WTC11 (cell line): ENCODE measurements at regions not wholly inside any gene's neighbourhood (a gene's known extent, or its start where the extent isn't known, plus 50 kb on each side); places are given as distances from the start of the nearest gene placed in this dataset.

Experiments used
- ATAC-seq: fragments of 200-7000 bp; cut with Tn5 transposase; 2 replicates; pipeline ENCODE4 v1.10.0; 2021; ENCODE audit warnings: mild to moderate bottlenecking, moderate library complexity
- CTCF ChIA-PET: fragments of 300-600 bp; sonication (Branson Sonifier 250); formaldehyde crosslinking; loops from one replicate; lab custom pipeline; 2021; ENCODE audit warnings: antibody characterized with exemption; lab: Charles Lee
- POLR2A ChIA-PET: fragments of 350-600 bp; sonication (Branson Sonifier 250); formaldehyde crosslinking; loops from one replicate; lab custom pipeline; 2021; ENCODE audit warnings: antibody characterized with exemption; lab: Charles Lee
- DNase-seq: peaks from one replicate; pipeline ENCODE4 v3.0.0; 2021; ENCODE audit warnings: low spot score
- H3K27ac Mint-ChIP-seq: 2 replicates; pipeline ENCODE4 v1.8.0; 2021; ENCODE audit warnings: mixed read lengths
- H3K27me3 Mint-ChIP-seq: 2 replicates; pipeline ENCODE4 v1.8.0; 2021; ENCODE audit warnings: low read depth, mild to moderate bottlenecking, moderate library complexity, mixed read lengths
- H3K36me3 Mint-ChIP-seq: 2 replicates; pipeline ENCODE4 v1.8.0; 2021; ENCODE audit warnings: mixed read lengths
- H3K4me1 Mint-ChIP-seq: 2 replicates; pipeline ENCODE4 v1.8.0; 2022; ENCODE audit warnings: mixed read lengths
- H3K4me3 Mint-ChIP-seq: 2 replicates; pipeline ENCODE4 v1.8.0; 2021; ENCODE audit warnings: mild to moderate bottlenecking, moderate library complexity, mixed read lengths
- H3K9me3 Mint-ChIP-seq: 2 replicates; pipeline ENCODE4 v1.8.0; 2021; ENCODE audit warnings: mixed read lengths
- CBFB ChIP-seq: sonication (generic); formaldehyde crosslinking; IDR thresholded peaks from 2 replicates; pipeline ENCODE4 v1.8.1; 2022; ENCODE audit warnings: mild to moderate bottlenecking, low read depth, missing genetic modification reagents
- CREB1 ChIP-seq: sonication (generic); formaldehyde crosslinking; IDR thresholded peaks from 2 replicates; pipeline ENCODE4 v1.8.0; 2023; ENCODE audit warnings: mild to moderate bottlenecking, missing genetic modification reagents
- ELF4 ChIP-seq: sonication (generic); formaldehyde crosslinking; IDR thresholded peaks from 2 replicates; pipeline ENCODE4 v1.8.1; 2022; ENCODE audit warnings: low read depth, mild to moderate bottlenecking, moderate library complexity, missing genetic modification reagents
- EMX1 ChIP-seq: fragments of 250-450 bp; sonication (Bioruptor Pico); IDR thresholded peaks from 2 replicates; pipeline ENCODE4 v1.8.0; 2021; ENCODE audit warnings: mild to moderate bottlenecking
- ETV6 ChIP-seq: sonication (generic); formaldehyde crosslinking; IDR thresholded peaks from 2 replicates; pipeline ENCODE4 v1.8.1; 2022; ENCODE audit warnings: mild to moderate bottlenecking, missing genetic modification reagents
- GTF2I ChIP-seq: fragments of 250-450 bp; sonication (Bioruptor Pico); conservative IDR thresholded peaks from 2 replicates; pipeline ENCODE4 v1.4.0; 2021; ENCODE audit warnings: mild to moderate bottlenecking
- IRF2 ChIP-seq: sonication (generic); formaldehyde crosslinking; IDR thresholded peaks from 2 replicates; pipeline ENCODE4 v1.8.0; 2022; ENCODE audit warnings: low read depth, missing genetic modification reagents, borderline replicate concordance
- JAZF1 ChIP-seq: fragments of 250-450 bp; sonication (Bioruptor Pico); IDR thresholded peaks from 2 replicates; pipeline ENCODE4 v1.9.0; 2021; ENCODE audit warnings: moderate library complexity, mild to moderate bottlenecking, inconsistent platforms
- MXD4 ChIP-seq: fragments of 250-450 bp; sonication (Bioruptor Pico); IDR thresholded peaks from 2 replicates; pipeline ENCODE4 v1.8.0; 2021; ENCODE audit warnings: mild to moderate bottlenecking, moderate library complexity, borderline replicate concordance
- NFATC4 ChIP-seq: fragments of 250-450 bp; sonication (Bioruptor Pico); IDR thresholded peaks from 2 replicates; pipeline ENCODE4 v1.9.0; 2021; ENCODE audit warnings: mild to moderate bottlenecking
- RELA ChIP-seq: sonication (generic); formaldehyde crosslinking; IDR thresholded peaks from 2 replicates; pipeline ENCODE4 v1.8.1; 2022; ENCODE audit warnings: missing genetic modification reagents, mild to moderate bottlenecking, borderline replicate concordance
- RORB ChIP-seq: fragments of 250-450 bp; sonication (Bioruptor Pico); IDR thresholded peaks from 2 replicates; pipeline ENCODE4 v1.9.0; 2021; ENCODE audit warnings: mild to moderate bottlenecking
- TCF7 ChIP-seq: sonication (generic); formaldehyde crosslinking; IDR thresholded peaks from 2 replicates; pipeline ENCODE4 v1.8.0; 2022; ENCODE audit warnings: mild to moderate bottlenecking, low read depth, missing genetic modification reagents, moderate library complexity
- ZBTB21 ChIP-seq: sonication (generic); formaldehyde crosslinking; IDR thresholded peaks from 2 replicates; pipeline ENCODE4 v1.8.1; 2023; ENCODE audit warnings: mild to moderate bottlenecking, missing genetic modification reagents, borderline replicate concordance
- ZNF121 ChIP-seq: sonication (generic); formaldehyde crosslinking; IDR thresholded peaks from 2 replicates; pipeline ENCODE4 v1.8.0; 2023; ENCODE audit warnings: missing genetic modification reagents
- ZNF317 ChIP-seq: sonication (generic); formaldehyde crosslinking; IDR thresholded peaks from 2 replicates; pipeline ENCODE4 v1.8.1; 2023; ENCODE audit warnings: low read depth, mild to moderate bottlenecking, moderate library complexity, missing genetic modification reagents, borderline replicate concordance
- ZNF671 ChIP-seq: fragments of 250-450 bp; sonication (Bioruptor Pico); IDR thresholded peaks from 2 replicates; pipeline ENCODE4 v1.8.0; 2021; ENCODE audit warnings: mild to moderate bottlenecking
- TF ChIP-seq, protein P1 (sequence below): sonication (generic); formaldehyde crosslinking; IDR thresholded peaks from 2 replicates; pipeline ENCODE4 v1.8.0; 2022; ENCODE audit warnings: mild to moderate bottlenecking, missing genetic modification reagents
- TF ChIP-seq, protein P2 (sequence below): fragments of 250-450 bp; sonication (Bioruptor Pico); conservative IDR thresholded peaks from 2 replicates; pipeline ENCODE4 v1.9.0; 2021; ENCODE audit warnings: mild to moderate bottlenecking
- TF ChIP-seq, protein P3 (sequence below): fragments of 250-450 bp; sonication (Bioruptor Pico); IDR thresholded peaks from 2 replicates; pipeline ENCODE4 v1.9.0; 2021; ENCODE audit warnings: mild to moderate bottlenecking
- TF ChIP-seq, protein P4 (sequence below): sonication (generic); formaldehyde crosslinking; IDR thresholded peaks from 2 replicates; pipeline ENCODE4 v1.8.1; 2022; ENCODE audit warnings: low read depth, mild to moderate bottlenecking, moderate library complexity, missing genetic modification reagents, borderline replicate concordance
- TF ChIP-seq, protein P5 (sequence below): sonication (generic); formaldehyde crosslinking; IDR thresholded peaks from 2 replicates; pipeline ENCODE4 v1.8.1; 2023; ENCODE audit warnings: mild to moderate bottlenecking, missing genetic modification reagents, borderline replicate concordance
- TF ChIP-seq, protein P6 (sequence below): sonication (generic); formaldehyde crosslinking; IDR thresholded peaks from 2 replicates; pipeline ENCODE4 v1.8.1; 2023; ENCODE audit warnings: mild to moderate bottlenecking, missing genetic modification reagents, moderate library complexity

DNA sequence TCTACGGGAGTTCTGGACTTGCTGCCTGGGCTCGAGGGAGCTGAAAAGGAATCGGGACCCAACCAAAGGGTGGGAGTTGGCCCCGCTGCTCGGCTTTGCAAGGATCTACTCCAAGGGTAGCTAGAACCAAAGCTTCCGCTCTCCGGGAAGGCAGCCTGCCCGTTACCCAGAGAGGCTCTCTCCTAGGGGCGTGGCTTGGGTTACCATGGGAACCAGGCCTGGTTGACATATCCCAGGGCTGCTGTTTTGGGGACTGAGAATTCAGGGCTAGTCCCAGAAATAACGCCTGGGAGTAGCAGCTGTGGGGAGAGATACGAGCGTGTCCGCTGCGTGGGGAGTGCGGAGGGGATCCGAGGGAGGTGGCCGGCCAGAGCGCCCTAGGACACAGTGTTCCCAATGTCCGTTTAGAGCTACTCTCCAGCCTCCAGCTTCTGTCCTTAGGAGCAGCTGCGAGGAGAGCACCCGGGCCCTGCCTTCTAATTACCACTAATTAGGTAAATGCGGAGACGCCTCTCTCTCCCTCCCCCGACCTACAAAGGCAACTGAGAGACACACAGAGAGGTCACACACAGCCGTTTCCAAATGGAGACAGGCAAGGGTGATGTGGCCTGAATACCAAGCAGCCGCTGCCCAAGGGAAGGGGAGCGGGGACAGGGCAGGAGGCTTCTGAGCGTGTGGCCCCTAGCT is 141.6 kb upstream of the CADM1 start:
- DNase-seq: peak; percentile 87
- Mint-ChIP-seq H3K4me1 (peaks cover 32% of the 10 kb centered on the region), H3K27me3 (peaks cover 18% of the 10 kb centered on the region), H3K36me3 (no peaks in the 10 kb centered on the region)
- TF ChIP-seq RORB (no peak), MXD4 (CRISPR knock-in tag) (no peak), JAZF1 (CRISPR knock-in tag) (no peak), CREB1 (no peak), TCF7 (CRISPR knock-in tag) (no peak), ELF4 (CRISPR knock-in tag) (no peak), ZNF317 (CRISPR knock-in tag) (no peak), GTF2I (CRISPR knock-in tag) (no peak)
- TF ChIP-seq, protein P1, sequence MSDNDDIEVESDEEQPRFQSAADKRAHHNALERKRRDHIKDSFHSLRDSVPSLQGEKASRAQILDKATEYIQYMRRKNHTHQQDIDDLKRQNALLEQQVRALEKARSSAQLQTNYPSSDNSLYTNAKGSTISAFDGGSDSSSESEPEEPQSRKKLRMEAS (CRISPR knock-in tag): no peak
- TF ChIP-seq, protein P2, sequence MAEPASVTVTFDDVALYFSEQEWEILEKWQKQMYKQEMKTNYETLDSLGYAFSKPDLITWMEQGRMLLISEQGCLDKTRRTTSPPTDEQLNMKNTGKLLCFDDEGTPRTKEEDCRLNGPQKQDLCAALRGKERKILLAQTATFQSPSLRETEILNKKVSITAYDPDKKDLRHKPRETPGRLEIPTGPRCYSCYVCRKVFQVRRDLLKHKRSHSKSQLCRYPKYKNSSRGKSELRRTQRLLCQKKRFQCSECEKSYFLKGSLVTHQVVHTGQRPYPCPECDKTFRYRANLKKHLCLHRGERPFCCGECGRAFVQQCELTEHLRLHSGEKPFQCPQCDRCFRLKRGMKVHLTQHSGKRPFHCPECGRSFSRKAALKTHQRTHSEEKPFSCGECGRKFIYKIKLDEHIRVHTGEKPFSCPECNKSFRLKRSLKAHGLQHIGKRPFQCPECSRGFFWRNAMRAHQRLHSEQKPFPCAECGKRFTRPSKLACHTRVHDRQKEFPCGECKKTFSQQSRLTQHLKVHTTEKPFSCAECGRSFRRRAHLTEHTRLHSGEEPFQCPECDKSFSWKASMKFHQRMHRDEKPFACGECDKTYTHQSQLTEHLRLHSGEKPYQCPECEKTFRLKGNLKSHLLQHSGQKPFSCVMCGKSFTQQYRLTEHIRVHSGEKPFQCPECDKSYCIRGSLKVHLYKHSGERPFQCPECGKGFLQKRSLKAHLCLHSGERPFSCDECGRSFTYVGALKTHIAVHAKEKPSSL: no peak
- TF ChIP-seq, protein P3, sequence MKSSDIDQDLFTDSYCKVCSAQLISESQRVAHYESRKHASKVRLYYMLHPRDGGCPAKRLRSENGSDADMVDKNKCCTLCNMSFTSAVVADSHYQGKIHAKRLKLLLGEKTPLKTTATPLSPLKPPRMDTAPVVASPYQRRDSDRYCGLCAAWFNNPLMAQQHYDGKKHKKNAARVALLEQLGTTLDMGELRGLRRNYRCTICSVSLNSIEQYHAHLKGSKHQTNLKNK (CRISPR knock-in tag): no peak
- TF ChIP-seq, all 79 proteins: peak for 0
- ATAC-seq: peak; percentile 90
- no peaks in the 10 kb centered on the region for H3K9me3 Mint-ChIP-seq
- H3K27ac Mint-ChIP-seq: no peak overlapping the region
- H3K4me3 Mint-ChIP-seq: peak overlapping the region; percentile 34; the same call in 1 of the 2 replicates
- ChIA-PET POLR2A (no interaction called here), CTCF (interaction anchor here (0.6 to 1.6 kb wide), 4 partner anchors 25 to 476 kb away, joined by 3 to 7 read pairs (median 3); no protein-coding TSS in a partner anchor)

DNA sequence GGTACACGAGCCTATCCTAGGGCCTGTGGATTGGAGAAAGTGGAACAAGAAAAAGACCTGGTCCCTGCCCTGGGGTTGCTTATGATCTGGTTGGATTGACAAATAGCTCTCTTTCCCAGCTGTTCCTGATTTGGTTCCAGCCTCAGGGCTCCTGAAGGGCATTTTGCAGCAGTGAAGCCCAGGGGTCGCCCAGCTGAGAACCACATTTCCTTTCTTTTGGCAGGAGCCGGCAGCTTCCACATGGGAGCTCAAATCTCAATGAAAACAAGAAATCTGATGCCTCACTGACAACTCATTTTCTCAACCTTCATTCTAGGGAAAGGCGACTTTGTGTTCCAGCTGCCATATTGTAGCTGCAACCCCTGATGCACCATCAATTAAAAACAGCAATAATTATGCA is 140.6 kb upstream of the CADM1 start:
- no peak overlapping the region for H3K27ac Mint-ChIP-seq
- TF ChIP-seq NFATC4 (CRISPR knock-in tag) (no peak), RELA (CRISPR knock-in tag) (no peak), TCF7 (CRISPR knock-in tag) (no peak), GTF2I (CRISPR knock-in tag) (no peak), EMX1 (CRISPR knock-in tag) (no peak), ZNF671 (CRISPR knock-in tag) (no peak), CBFB (CRISPR knock-in tag) (no peak)
- TF ChIP-seq, protein P4, sequence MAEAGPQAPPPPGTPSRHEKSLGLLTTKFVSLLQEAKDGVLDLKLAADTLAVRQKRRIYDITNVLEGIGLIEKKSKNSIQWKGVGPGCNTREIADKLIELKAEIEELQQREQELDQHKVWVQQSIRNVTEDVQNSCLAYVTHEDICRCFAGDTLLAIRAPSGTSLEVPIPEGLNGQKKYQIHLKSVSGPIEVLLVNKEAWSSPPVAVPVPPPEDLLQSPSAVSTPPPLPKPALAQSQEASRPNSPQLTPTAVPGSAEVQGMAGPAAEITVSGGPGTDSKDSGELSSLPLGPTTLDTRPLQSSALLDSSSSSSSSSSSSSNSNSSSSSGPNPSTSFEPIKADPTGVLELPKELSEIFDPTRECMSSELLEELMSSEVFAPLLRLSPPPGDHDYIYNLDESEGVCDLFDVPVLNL (CRISPR knock-in tag): no peak
- ATAC-seq: no peak
- no peaks in the 10 kb centered on the region for H3K36me3 Mint-ChIP-seq
- peaks cover 15% of the 10 kb centered on the region for H3K27me3 Mint-ChIP-seq
- CTCF ChIA-PET: interaction anchor here (1.1 kb wide), 1 partner anchor 434 kb away, joined by 3 read pairs; no protein-coding TSS in a partner anchor
- no peaks in the 10 kb centered on the region for H3K9me3 Mint-ChIP-seq
- H3K4me3 Mint-ChIP-seq: no peak overlapping the region
- no peak for DNase-seq
- H3K4me1 Mint-ChIP-seq: peaks cover 26% of the 10 kb centered on the region
- POLR2A ChIA-PET: no interaction called here

DNA sequence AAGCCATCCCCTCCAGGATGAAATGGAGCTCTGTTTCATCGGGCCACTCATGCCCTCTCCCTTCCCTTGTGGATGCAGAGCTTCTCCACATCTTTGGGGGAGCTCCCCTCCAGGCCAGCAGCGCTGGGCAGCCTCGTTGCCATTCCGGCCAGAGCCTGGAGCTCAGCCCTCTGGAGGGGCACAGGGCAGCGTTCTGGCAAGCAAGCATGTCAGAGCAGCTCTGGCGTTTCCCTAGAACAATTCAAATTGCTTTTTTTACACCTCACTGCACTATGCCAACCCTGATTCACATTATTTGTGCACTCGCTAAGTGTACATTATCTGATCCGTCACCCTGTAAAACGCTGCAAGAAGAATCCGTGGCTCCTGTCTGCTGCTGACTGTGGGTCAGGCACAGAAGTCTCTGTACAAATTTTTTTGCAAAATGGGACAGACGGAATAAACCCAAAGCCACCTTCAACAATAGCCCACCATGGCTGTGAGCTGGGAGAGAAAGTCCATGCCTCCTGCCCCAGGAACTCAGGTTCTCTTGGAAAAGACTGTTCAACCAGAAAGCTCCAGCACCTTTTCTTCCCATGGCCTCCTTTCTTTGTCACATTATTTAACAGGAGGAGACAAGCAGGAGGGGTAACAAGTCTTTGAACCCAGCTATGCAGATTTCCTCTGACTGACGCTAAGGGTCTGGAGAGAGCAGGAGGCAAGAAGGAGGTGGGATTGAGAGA is 139.5 kb upstream of the CADM1 start:
- H3K27me3 Mint-ChIP-seq: peaks cover 17% of the 10 kb centered on the region
- CTCF ChIA-PET: interaction anchor here (1.5 kb wide), 1 partner anchor 36 kb away, joined by 3 read pairs; no protein-coding TSS in a partner anchor
- TF ChIP-seq, protein P5, sequence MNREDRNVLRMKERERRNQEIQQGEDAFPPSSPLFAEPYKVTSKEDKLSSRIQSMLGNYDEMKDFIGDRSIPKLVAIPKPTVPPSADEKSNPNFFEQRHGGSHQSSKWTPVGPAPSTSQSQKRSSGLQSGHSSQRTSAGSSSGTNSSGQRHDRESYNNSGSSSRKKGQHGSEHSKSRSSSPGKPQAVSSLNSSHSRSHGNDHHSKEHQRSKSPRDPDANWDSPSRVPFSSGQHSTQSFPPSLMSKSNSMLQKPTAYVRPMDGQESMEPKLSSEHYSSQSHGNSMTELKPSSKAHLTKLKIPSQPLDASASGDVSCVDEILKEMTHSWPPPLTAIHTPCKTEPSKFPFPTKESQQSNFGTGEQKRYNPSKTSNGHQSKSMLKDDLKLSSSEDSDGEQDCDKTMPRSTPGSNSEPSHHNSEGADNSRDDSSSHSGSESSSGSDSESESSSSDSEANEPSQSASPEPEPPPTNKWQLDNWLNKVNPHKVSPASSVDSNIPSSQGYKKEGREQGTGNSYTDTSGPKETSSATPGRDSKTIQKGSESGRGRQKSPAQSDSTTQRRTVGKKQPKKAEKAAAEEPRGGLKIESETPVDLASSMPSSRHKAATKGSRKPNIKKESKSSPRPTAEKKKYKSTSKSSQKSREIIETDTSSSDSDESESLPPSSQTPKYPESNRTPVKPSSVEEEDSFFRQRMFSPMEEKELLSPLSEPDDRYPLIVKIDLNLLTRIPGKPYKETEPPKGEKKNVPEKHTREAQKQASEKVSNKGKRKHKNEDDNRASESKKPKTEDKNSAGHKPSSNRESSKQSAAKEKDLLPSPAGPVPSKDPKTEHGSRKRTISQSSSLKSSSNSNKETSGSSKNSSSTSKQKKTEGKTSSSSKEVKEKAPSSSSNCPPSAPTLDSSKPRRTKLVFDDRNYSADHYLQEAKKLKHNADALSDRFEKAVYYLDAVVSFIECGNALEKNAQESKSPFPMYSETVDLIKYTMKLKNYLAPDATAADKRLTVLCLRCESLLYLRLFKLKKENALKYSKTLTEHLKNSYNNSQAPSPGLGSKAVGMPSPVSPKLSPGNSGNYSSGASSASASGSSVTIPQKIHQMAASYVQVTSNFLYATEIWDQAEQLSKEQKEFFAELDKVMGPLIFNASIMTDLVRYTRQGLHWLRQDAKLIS (CRISPR knock-in tag): no peak
- TF ChIP-seq ETV6 (CRISPR knock-in tag): no peak
- TF ChIP-seq IRF2 (CRISPR knock-in tag): no peak
- TF ChIP-seq, protein P6, sequence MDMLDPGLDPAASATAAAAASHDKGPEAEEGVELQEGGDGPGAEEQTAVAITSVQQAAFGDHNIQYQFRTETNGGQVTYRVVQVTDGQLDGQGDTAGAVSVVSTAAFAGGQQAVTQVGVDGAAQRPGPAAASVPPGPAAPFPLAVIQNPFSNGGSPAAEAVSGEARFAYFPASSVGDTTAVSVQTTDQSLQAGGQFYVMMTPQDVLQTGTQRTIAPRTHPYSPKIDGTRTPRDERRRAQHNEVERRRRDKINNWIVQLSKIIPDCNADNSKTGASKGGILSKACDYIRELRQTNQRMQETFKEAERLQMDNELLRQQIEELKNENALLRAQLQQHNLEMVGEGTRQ (CRISPR knock-in tag): no peak
- TF ChIP-seq ZNF121 (CRISPR knock-in tag): no peak
- TF ChIP-seq ZBTB21: no peak

More for the DNA sequence above, 139.5 kb upstream of the CADM1 start:
- Mint-ChIP-seq H3K4me3 (no peak overlapping the region), H3K4me1 (peaks cover 26% of the 10 kb centered on the region), H3K36me3 (no peaks in the 10 kb centered on the region), H3K27ac (no peak overlapping the region), H3K9me3 (no peaks in the 10 kb centered on the region)
- no peak for ATAC-seq
- DNase-seq: no peak
- POLR2A ChIA-PET: no interaction called here
